ENCODE measurements at regions not wholly inside any gene's neighbourhood (a gene's known extent, or its start where the extent isn't known, plus 50 kb on each side); places are given as distances from the start of the nearest gene placed in this dataset.

DNA sequence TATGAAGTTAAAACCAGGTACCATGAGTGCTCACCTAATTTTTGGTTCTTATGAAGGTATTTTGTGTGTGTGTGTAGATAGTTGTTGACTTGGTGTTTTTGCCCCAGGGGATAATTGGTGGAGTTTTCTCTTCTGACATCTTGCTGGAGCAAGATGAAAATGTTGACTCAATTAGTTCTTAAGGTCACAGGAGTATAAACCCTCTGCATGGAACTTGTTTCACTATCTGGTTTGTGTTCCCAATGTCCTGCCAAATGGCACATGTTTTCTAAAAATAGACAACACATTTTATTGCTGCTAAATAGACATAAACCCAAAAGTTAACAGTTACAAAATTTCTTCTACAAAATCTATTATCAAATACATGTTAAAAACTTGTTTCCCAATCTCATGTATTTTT is 180.9 kb downstream of the FAM170A start:
- Histone ChIP-seq H3K36me3 (ENCODE audit: control insufficient read depth, insufficient read depth, low read length) (no peaks in the 10 kb centered on the region), H3K4me1 (ENCODE audit: control insufficient read depth, extremely low read depth, insufficient read depth, low read length) (no peaks in the 10 kb centered on the region), H3K4me2 (ENCODE audit: extremely low read depth, insufficient read depth, low read length) (no peak overlapping the region), H2AFZ (ENCODE audit: low read length) (no peak overlapping the region), H3K4me3 (replicated peaks in 1 of 4; ENCODE audit: control extremely low read depth in 1 of 4, insufficient read depth in 1 of 4, low read depth in 3 of 4, low read length in 4 of 4) (no peak overlapping the region), H3K27ac (ENCODE audit: insufficient read depth, low read length) (no peak overlapping the region), H4K20me1 (ENCODE audit: control insufficient read depth, extremely low read depth, insufficient read depth, low read length) (no peaks in the 10 kb centered on the region), H3K9me3 (ENCODE audit: control insufficient read depth, insufficient read depth, low read depth, low read length) (no peaks in the 10 kb centered on the region), H3K27me3 (ENCODE audit: control insufficient read depth, insufficient read depth, low read length) (no peaks in the 10 kb centered on the region), H3K79me2 (ENCODE audit: control insufficient read depth, insufficient read depth, low read length) (no peaks in the 10 kb centered on the region), H3K9ac (ENCODE audit: insufficient read depth, low read length) (no peak overlapping the region)
- TF ChIP-seq, protein P1, sequence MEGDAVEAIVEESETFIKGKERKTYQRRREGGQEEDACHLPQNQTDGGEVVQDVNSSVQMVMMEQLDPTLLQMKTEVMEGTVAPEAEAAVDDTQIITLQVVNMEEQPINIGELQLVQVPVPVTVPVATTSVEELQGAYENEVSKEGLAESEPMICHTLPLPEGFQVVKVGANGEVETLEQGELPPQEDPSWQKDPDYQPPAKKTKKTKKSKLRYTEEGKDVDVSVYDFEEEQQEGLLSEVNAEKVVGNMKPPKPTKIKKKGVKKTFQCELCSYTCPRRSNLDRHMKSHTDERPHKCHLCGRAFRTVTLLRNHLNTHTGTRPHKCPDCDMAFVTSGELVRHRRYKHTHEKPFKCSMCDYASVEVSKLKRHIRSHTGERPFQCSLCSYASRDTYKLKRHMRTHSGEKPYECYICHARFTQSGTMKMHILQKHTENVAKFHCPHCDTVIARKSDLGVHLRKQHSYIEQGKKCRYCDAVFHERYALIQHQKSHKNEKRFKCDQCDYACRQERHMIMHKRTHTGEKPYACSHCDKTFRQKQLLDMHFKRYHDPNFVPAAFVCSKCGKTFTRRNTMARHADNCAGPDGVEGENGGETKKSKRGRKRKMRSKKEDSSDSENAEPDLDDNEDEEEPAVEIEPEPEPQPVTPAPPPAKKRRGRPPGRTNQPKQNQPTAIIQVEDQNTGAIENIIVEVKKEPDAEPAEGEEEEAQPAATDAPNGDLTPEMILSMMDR (conservative IDR thresholded peaks at IDR 0.05 in 1 of 2, IDR thresholded peaks at IDR 0.05 in 1 of 2; ENCODE audit: low read depth in 1 of 2, low read length in 2 of 2), result no peak
- no peak for TF ChIP-seq EZH2 (IDR thresholded peaks at IDR 0.05; ENCODE audit: low read length, missing control alignments)
- no peak for DNase-seq (ENCODE audit: low read depth in 2 of 2)

DNA sequence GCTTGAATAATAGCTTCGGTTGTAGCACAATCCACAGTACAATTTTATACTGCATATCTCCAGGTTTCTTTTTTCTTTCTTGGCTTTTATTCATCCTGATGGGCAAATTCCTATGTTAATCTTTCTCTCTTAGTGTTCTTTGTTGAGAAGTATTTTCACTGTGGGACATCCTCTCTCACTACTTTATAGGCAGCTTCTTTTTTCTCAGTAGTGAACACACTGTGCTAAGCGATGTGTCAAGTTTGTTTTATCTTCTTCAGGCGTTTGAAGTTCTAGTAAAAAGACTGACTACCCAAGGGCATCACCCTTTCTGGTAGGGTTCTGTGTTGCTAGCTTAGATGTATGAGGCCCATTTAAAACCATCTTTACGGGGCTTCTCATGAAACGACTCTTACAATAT is 182.1 kb downstream of the FAM170A start:
- H3K4me1 ChIP-seq (ENCODE audit: control insufficient read depth, extremely low read depth, insufficient read depth, low read length), result no peaks in the 10 kb centered on the region
- H3K27ac ChIP-seq (ENCODE audit: insufficient read depth, low read length), result no peak overlapping the region
- TF ChIP-seq EZH2 (IDR thresholded peaks at IDR 0.05; ENCODE audit: low read length, missing control alignments), result no peak
- TF ChIP-seq, protein P1 (conservative IDR thresholded peaks at IDR 0.05 in 1 of 2, IDR thresholded peaks at IDR 0.05 in 1 of 2; ENCODE audit: low read depth in 1 of 2, low read length in 2 of 2), result no peak
- H2AFZ ChIP-seq (ENCODE audit: low read length), result no peak overlapping the region
- H4K20me1 ChIP-seq (ENCODE audit: control insufficient read depth, extremely low read depth, insufficient read depth, low read length), result no peaks in the 10 kb centered on the region
- no peaks in the 10 kb centered on the region for H3K36me3 ChIP-seq (ENCODE audit: control insufficient read depth, insufficient read depth, low read length)
- H3K9ac ChIP-seq (ENCODE audit: insufficient read depth, low read length), result no peak overlapping the region
- no peak for DNase-seq (ENCODE audit: low read depth in 2 of 2)
- H3K9me3 ChIP-seq (ENCODE audit: control insufficient read depth, insufficient read depth, low read depth, low read length), result no peaks in the 10 kb centered on the region
- no peak overlapping the region for H3K4me3 ChIP-seq (replicated peaks in 1 of 4; ENCODE audit: control extremely low read depth in 1 of 4, insufficient read depth in 1 of 4, low read depth in 3 of 4, low read length in 4 of 4)
- H3K27me3 ChIP-seq (ENCODE audit: control insufficient read depth, insufficient read depth, low read length), result no peaks in the 10 kb centered on the region
- H3K79me2 ChIP-seq (ENCODE audit: control insufficient read depth, insufficient read depth, low read length), result no peaks in the 10 kb centered on the region
- H3K4me2 ChIP-seq (ENCODE audit: extremely low read depth, insufficient read depth, low read length), result no peak overlapping the region

DNA sequence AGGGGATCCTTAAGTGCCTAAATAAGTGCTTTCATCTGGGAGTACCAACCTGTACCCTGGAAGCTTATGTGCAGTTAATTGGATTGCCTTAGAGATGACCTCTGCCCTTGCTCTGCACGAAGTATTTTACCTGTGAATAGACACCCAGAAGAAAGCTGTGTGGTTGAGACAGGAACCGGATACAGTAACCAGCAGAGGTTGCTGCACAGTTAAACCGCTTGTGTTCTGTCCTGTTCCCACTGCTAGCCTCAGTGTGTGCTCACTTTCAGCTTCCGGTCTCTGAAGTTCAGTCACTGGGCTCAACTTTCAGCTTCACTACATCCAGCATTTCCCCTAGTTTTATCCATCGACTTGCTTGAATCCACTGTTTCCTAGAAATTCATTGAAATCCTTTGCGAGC is 185.3 kb downstream of the FAM170A start:
- H2AFZ ChIP-seq (ENCODE audit: low read length), result no peak overlapping the region
- H3K4me1 ChIP-seq (ENCODE audit: control insufficient read depth, extremely low read depth, insufficient read depth, low read length), result no peaks in the 10 kb centered on the region
- no peak for DNase-seq (ENCODE audit: low read depth in 2 of 2)
- H4K20me1 ChIP-seq (ENCODE audit: control insufficient read depth, extremely low read depth, insufficient read depth, low read length), result no peaks in the 10 kb centered on the region
- no peaks in the 10 kb centered on the region for H3K9me3 ChIP-seq (ENCODE audit: control insufficient read depth, insufficient read depth, low read depth, low read length)
- no peak overlapping the region for H3K27ac ChIP-seq (ENCODE audit: insufficient read depth, low read length)
- H3K9ac ChIP-seq (ENCODE audit: insufficient read depth, low read length), result no peak overlapping the region
- no peak for TF ChIP-seq EZH2 (IDR thresholded peaks at IDR 0.05; ENCODE audit: low read length, missing control alignments)
- TF ChIP-seq, protein P1 (conservative IDR thresholded peaks at IDR 0.05 in 1 of 2, IDR thresholded peaks at IDR 0.05 in 1 of 2; ENCODE audit: low read depth in 1 of 2, low read length in 2 of 2), result no peak
- H3K4me3 ChIP-seq (replicated peaks in 1 of 4; ENCODE audit: control extremely low read depth in 1 of 4, insufficient read depth in 1 of 4, low read depth in 3 of 4, low read length in 4 of 4), result no peak overlapping the region
- H3K27me3 ChIP-seq (ENCODE audit: control insufficient read depth, insufficient read depth, low read length), result no peaks in the 10 kb centered on the region
- H3K79me2 ChIP-seq (ENCODE audit: control insufficient read depth, insufficient read depth, low read length), result no peaks in the 10 kb centered on the region
- no peaks in the 10 kb centered on the region for H3K36me3 ChIP-seq (ENCODE audit: control insufficient read depth, insufficient read depth, low read length)
- H3K4me2 ChIP-seq (ENCODE audit: extremely low read depth, insufficient read depth, low read length), result no peak overlapping the region
